GM13976 (cell line): ENCODE measurements at regions not wholly inside any gene's neighbourhood (a gene's known extent, or its start where the extent isn't known, plus 50 kb on each side); places are given as distances from the start of the nearest gene placed in this dataset.

Experiments
- DNase-seq: peaks from one replicate; pipeline ENCODE4 v3.0.0; 2012; ENCODE audit warnings: low spot score
- CTCF ChIP-seq: IDR thresholded peaks from 2 replicates; pipeline ENCODE4 v1.5.1; 2012; ENCODE audit warnings: borderline replicate concordance, mild to moderate bottlenecking; ENCODE audit not compliant: insufficient read depth; ENCODE audit errors: extremely low read depth, missing control alignments, control extremely low read depth
- in situ Hi-C: fragments of 300-500 bp; cut with MboI; formaldehyde crosslinking; loops from one replicate; pipeline ENCODE4 v1.12.0; 2022; ENCODE audit warnings: low sequenced_read_pairs, mixed read lengths, inconsistent platforms; ENCODE audit not compliant: unreplicated experiment

GRCh38 chr20:60584221-60584620 lies 626.0 kb downstream of the CDH26 start:
- in situ Hi-C loops = no loop called here
- no peak for DNase-seq
- no peak for TF ChIP-seq CTCF

GRCh38 chr20:60585651-60586050 lies 627.4 kb downstream of the CDH26 start:
- no peak for TF ChIP-seq CTCF
- in situ Hi-C loops = no loop called here
- DNase-seq = no peak

GRCh38 chr20:60586269-60587050 lies 628.2 kb downstream of the CDH26 start:
- DNase-seq = no peak
- in situ Hi-C loops = no loop called here
- TF ChIP-seq CTCF = no peak

- DNase-seq = no peak
- TF ChIP-seq CTCF = no peak
- in situ Hi-C loops = no loop called here
Measured at GRCh38 chr20:60587986-60588385, 629.8 kb downstream of the CDH26 start.

GRCh38 chr20:60589623-60590022 lies 631.4 kb downstream of the CDH26 start:
- TF ChIP-seq CTCF = no peak
- DNase-seq = no peak
- in situ Hi-C loops = no loop called here

- no peak for DNase-seq
- in situ Hi-C loops = no loop called here
- TF ChIP-seq CTCF = no peak
Measured at GRCh38 chr20:60591172-60591799, 633.1 kb downstream of the CDH26 start.
